HPDE6-E6E7 (cell line): ENCODE measurements at regions not wholly inside any gene's neighbourhood (a gene's known extent, or its start where the extent isn't known, plus 50 kb on each side); places are given as distances from the start of the nearest gene placed in this dataset.

Experiments
- DNase-seq: peaks from one replicate; pipeline ENCODE4 v3.0.0; 2011; ENCODE audit warnings: missing footprints; ENCODE audit errors: extremely low spot score

- no peak for DNase-seq
Observed at GRCh38 chr3:30069056-30069455, 537.3 kb upstream of the TGFBR2 start.

- no peak for DNase-seq
Observed at GRCh38 chr3:30073040-30073439, 533.4 kb upstream of the TGFBR2 start.

GRCh38 chr3:30073622-30074021 lies 532.8 kb upstream of the TGFBR2 start:
- no peak for DNase-seq

- no peak for DNase-seq
Observed at GRCh38 chr3:30075514-30075913, 530.9 kb upstream of the TGFBR2 start.

GRCh38 chr3:30076899-30077298 lies 529.5 kb upstream of the TGFBR2 start:
- no peak for DNase-seq

GRCh38 chr3:30077746-30078145 lies 528.7 kb upstream of the TGFBR2 start:
- DNase-seq, result no peak

GRCh38 chr3:30078736-30079135 lies 527.7 kb upstream of the TGFBR2 start:
- DNase-seq, result peak; percentile 8

- DNase-seq, result no peak
Observed at GRCh38 chr3:30081904-30082303, 524.5 kb upstream of the TGFBR2 start.

- DNase-seq, result no peak
Observed at GRCh38 chr3:30082652-30083051, 523.7 kb upstream of the TGFBR2 start.

- DNase-seq, result no peak
Observed at GRCh38 chr3:30083315-30083714, 523.1 kb upstream of the TGFBR2 start.

GRCh38 chr3:30084316-30084715 lies 522.1 kb upstream of the TGFBR2 start:
- no peak for DNase-seq

- no peak for DNase-seq
Observed at GRCh38 chr3:30084971-30085403, 521.4 kb upstream of the TGFBR2 start.

GRCh38 chr3:30085486-30085885 lies 520.9 kb upstream of the TGFBR2 start:
- no peak for DNase-seq

- DNase-seq, result no peak
Observed at GRCh38 chr3:30091686-30092085, 514.7 kb upstream of the TGFBR2 start.

- no peak for DNase-seq
Observed at GRCh38 chr3:30097022-30097650, 509.3 kb upstream of the TGFBR2 start.

- DNase-seq, result no peak
Observed at GRCh38 chr3:30098243-30098642, 508.2 kb upstream of the TGFBR2 start.

GRCh38 chr3:30098653-30099455 lies 507.5 kb upstream of the TGFBR2 start:
- DNase-seq, result peak; percentile 2

- DNase-seq, result no peak
Observed at GRCh38 chr3:30102356-30102755, 504.0 kb upstream of the TGFBR2 start.

- DNase-seq, result no peak
Observed at GRCh38 chr3:30103186-30103585, 503.2 kb upstream of the TGFBR2 start.

GRCh38 chr3:30107531-30107930 lies 498.9 kb upstream of the TGFBR2 start:
- no peak for DNase-seq

- no peak for DNase-seq
Observed at GRCh38 chr3:30112411-30112810, 494.0 kb upstream of the TGFBR2 start.

- DNase-seq, result no peak
Observed at GRCh38 chr3:30112902-30113484, 493.4 kb upstream of the TGFBR2 start.

GRCh38 chr3:30113906-30114305 lies 492.5 kb upstream of the TGFBR2 start:
- DNase-seq, result no peak
